NCI-H2171 treated with DMSO at 0.1 percent for 48 hours (cell line): ENCODE measurements at regions not wholly inside any gene's neighbourhood (a gene's known extent, or its start where the extent isn't known, plus 50 kb on each side); places are given as distances from the start of the nearest gene placed in this dataset.
"Not testable (repeated sequence)": the region's sequence is repeated elsewhere in the genome, so short reads cannot be mapped to it uniquely, and the experiment has no call there.

Source experiments
- DNase-seq: peaks from one replicate; lab custom pipeline; 2025; lab: John Stamatoyannopoulos, UW

DNA sequence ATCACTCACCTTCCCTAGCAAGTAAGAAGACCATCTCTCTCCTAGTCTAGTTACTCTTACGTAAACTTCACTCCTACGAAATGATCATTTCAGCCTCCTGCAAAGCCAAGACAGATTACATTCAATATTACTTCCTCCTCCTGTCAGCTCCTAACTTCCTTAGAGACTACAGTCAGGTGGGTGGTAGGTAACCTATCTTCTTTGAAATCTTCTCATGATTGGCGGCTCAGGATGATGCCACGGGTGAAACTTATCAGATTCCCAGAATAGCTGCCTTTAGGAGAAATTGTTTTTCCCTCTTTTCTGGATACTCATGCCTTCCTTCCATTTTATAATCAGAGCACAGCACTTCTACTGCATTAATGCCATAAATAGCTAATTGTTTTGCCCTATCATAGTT lies 744.8 kb upstream of the HS3ST1 start:
- no peak for DNase-seq

DNA sequence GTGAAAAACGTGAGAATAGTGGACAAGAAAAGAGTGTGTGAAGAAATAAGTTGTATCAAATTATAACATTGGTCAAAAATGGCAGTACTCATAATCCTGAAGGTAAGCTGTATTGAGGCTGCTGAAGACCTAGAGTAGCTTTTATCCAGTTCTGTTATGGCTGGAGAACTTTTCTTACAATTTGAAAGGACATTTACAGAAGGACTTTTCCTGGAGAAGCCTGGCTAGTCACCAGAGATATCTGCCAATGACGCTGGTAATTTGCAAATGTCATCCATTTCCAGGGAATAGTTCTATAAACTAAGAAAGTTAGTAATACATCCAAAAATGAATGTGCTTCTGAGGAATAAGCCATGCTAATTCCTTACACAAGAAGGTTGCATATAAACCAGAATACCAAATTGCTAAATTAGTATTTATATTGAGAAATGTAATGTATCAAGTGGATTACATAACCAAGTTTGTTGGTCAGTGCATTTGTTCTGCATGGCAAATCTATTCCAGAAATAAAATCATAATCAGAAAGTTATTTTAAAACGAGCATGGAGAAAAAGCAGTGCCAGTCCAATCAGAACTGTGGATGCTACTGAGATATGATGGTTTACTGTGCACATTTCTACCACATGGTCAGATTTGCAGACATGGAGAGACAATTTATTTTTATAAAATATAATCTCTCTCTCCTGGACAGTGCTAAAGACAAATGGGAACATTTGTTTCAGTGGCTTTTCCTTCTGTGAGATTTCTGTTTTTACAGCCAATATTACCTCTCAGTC lies 743.7 kb upstream of the HS3ST1 start:
- no peak for DNase-seq

DNA sequence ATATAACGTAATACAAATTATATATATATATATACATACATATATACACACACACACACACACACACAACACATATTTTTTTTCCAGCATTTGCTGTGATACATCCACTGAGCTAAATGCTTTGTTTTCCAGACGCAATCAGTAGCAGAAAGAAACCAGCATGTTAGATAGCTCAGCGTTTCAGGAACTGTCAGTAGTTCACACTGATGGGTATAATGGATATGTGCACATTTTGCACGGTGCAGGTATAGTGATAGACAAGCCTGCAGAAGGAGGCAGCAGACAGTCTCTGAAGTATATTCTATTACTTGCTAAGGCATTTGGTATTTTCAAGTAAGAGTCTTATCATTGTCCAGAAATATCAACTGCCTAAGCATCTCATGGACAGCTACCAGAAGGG lies 741.6 kb upstream of the HS3ST1 start:
- no peak for DNase-seq

DNA sequence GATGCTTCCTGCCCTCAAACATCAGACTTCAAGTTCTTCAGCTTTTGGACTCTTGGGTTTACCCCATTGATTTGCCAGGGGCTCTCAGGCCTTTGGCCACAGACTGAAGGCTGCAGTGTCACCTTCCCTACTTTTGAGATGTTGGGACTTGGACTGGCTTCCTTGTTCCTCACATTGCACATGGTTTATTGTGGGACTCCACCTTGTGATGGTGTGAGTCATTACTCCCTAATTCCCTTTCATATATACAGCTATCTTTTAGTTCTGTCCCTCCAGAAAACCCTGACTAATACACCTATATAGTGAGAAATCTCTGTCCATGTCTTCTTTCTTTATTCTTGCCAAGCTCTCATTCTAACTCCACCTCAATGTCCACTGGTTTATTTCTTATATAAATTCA lies 736.9 kb upstream of the HS3ST1 start:
- no peak for DNase-seq

DNA sequence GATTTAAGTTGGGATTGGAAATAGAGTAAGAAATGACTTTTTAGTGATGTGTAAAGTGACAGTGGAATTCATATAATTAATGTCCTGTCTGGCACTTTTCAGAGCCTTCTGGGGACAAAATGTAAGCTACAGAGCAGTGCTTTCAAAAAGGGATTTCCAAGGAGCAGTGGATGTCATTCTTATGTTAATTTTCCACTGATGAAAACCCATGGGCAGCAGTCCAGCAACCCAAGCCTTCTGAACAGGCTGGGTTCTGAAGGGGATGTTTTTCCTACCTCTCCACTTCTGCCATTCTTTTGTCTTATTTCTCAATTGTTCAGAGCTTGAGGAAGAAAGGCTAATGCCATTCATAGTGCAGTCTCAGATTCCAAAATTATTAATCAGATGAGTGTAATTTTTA lies 717.6 kb upstream of the HS3ST1 start:
- DNase-seq, result no peak

DNA sequence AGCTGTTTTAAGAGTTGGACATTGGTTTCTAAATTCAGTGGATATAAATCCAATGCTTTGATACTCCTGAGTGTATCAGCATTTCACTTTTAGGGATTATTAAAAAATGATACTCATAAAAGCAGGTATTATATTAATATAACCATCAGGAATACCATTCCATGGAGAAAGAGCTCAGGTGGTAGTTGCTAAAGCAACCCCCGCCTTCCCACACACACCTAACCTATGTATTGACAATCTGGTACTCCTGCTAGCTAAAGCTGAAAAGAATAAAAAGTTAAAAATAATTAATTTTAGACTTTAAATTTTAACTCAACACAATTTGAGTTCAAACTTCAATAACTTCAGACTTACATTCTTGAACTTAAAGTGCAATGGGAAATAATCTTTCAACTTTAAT lies 717.1 kb upstream of the HS3ST1 start:
- no peak for DNase-seq

DNA sequence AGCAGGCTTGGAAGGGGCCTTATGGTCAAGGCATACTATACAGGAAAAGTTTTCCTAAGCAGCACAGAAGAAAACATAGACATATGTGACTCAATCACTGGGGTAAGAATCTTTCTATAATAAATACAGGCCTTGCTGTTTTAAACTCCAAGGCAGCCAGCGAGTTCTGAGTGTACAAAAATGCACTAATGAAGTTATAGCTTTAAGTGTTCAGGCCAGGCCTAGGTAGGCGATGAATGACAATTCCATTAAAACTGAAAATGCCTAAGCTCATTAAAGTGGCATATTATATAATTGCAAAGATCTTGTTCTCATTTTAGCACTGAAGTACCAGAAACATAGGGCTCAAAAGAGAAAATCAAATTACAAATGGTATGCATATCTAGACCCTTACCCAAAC lies 716.4 kb upstream of the HS3ST1 start:
- no peak for DNase-seq

DNA sequence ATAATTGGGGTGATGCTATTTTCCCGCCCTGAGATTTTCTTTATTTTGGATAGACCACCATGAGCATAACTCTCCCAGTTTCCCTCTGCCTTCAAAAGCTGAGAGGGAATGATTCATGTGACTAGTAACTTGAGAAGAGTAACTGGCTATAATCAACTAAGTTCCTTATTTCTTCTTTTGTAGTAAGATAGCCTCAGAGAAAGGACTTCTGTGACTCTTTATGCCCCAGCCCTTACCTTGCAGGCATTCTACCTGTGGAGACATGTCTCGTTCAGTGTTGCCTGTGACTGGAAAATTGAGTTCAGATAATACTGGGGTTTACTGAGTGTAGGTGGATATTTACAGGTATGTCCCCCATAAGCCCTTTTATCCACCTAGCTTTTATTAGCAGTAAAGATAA lies 715.4 kb upstream of the HS3ST1 start:
- no peak for DNase-seq

DNA sequence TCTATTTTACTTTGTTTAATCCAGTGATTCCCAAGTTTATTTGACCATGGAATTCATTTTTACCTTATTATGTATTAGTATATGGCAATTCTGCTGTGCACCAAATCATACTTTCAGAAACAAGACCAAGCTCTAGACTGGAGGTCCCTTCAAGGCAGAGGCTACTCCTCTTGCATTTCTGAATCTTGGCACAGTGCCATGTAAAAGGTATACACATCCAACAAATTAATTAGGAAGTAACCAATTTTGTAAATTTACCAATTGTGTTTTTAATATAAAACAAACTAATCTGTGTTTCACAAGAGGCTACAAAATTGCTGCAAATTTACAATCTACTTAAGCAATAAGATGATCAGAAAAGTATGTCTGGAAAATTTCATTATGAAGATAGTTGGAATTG lies 712.2 kb upstream of the HS3ST1 start:
- DNase-seq, result no peak

DNA sequence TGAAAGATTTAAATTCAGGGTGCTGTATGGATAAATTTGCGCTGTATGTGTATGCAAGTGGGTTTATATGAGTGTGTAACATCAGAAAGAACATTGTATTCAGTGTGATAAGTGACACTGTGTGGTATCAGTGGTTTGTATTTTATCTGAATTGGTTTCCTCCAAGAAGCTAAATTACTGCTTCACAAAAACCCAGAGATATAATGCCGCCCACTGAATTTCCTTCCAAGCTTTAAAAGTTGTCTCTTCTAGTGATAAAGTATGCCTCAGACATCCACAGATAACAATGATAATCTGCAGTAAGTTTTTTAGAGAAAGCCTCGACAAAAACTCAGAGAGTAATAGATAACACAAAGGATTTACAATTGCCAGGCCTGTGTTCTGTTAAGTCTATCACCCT lies 710.6 kb upstream of the HS3ST1 start:
- DNase-seq, result no peak

DNA sequence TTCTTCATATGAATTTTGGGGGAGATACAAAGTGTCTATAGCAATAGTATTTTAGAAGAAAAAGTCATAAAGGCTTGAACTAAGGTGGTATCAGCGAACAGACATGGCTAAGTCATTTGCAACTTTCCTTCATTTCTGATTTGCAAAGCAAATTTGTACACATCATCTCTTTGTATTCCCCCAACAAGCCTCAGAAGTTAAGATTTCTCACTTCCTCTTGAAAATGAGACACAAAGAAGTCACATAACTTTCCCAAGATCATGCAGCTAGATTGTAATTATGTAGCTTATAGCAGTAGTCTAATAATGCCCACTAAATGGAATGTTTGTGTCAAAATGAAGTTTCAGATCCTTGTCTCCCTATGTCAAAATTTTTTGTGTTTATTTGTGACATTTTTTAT lies 709.8 kb upstream of the HS3ST1 start:
- DNase-seq, result no peak

DNA sequence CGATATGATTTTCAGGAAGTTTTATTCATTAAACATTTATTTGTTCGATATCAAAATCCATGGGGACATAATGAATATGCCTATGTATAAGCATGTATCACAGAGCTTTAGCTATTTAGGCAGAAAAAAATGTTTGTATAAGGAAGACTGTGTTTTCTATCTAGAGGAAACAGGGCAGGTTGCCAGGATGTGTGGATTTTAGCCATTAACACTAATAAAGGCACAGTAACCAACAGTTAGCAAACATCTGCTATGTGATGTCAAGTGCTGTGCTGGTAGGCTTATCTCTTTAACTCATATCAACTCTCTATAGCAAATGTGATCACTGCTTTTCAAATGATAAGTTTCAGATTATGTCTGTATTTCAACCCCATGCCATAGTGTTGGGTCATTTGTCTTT lies 708.9 kb upstream of the HS3ST1 start:
- DNase-seq, result no peak

DNA sequence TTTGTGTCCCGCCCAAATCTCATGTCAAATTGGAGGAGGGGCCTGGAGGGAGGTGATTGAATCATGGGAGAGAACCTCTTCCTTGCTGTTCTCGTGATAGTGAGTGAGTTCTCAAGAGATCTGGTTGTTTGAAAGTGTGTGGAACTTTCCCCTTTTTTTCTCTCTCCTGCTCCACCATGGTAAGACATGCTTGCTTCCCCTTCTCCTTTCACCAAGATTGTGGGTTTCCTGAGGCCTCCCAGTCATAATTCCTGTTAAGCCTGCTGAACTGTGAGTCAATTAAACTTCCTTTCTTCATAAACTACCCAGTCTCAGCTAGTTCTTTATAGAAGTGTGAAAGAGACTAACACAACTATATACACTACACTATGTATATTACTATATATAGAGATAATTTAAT lies 697.8 kb upstream of the HS3ST1 start:
- DNase-seq, result no peak

DNA sequence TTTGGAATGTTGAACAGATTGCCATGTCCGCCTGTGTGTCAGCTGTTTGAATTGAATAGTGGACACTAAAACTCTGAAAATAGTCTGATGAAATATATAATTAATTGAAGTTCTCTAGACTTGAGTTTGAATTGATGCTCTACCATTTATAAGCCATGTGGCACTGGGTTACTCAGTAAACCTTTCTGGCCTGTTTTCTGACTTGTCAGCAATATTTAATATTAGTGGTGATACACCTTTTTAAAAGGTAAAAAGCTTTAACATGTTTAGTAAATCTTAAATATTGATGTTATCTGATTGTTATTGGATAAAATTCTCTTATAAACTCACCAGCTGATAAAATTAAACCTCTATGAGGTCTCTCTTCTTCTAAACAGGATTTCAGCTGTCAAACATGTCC lies 695.4 kb upstream of the HS3ST1 start:
- DNase-seq, result no peak

DNA sequence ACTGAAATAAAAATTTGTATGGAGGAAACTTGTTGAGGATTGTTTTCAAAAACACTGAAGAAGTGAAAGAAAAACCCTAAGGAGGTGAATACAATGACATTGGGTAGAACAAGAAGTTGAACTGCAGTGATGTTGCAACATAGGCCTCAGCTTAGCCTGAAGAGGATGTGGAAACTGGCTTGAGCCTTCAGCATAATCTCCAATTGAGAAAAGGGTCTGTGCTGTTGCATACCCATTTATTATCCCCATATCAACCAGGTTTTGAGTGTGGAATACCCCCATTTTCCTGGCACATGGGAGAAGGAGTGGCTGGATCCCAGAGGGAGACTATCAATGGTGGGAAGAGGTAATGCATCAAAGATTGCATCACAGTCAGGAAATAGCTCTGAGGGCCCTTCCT lies 695.0 kb upstream of the HS3ST1 start:
- DNase-seq, result no peak

DNA sequence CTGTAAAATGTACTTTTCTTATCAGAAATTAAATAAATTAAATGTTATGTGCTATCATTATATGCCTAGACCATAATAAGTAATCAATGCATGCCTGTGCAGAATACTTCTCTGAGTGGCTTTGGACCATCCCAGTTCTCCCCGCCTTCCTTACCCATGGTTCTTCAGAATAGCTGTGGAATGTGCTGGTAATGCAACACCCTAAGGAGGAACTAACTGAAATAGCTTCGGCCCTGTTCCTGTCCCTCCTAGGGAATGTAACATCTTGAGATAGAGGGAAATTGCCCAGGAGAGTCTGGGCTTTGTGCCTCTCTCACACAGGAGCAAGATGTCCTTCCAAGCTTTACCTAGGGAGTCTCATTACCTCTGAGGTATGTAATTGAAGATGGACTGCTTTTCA lies 693.6 kb upstream of the HS3ST1 start:
- DNase-seq, result no peak

DNA sequence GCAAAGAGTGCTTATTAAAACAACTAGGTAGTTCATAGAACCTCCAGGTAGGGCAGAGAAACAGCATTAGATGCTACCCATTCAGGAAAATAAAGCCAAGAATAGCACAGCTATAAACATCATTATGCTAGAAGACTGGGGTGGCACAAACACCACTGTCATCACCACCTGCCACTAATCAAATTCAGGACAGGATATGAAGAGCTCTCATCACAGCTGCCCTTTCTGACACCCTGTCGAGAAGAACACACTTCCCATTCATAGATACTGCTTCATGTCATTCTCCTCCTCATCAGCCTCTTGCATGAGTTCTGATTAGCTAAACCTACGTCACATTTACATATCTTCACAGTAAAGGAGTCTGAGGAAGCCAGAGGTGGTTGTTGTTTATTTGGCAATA lies 692.3 kb upstream of the HS3ST1 start:
- no peak for DNase-seq

DNA sequence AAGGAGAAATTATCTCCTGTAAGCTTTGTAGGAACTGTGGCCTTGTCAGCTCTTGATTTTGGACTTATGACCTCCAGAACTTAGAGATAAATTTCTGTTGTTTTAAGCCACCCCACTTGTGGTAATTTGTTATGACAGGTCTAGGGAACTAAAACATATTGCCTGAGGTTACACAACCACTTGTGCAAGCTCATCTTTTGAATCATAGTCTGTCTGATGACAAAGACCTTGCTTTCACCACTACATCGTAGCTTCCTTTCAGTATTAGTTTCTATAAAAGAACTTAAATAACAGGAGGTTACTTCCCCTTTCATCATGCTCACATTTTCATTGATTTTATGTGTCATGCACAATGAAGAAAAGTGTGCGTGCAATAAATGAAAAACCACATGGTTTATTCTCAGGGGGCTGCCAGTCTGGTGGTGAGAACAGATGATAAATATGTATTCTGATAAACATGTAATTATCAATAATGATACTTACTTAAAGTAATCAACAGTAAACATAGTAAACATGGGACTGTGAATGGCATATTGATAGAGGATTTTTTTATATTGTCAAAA lies 690.0 kb upstream of the HS3ST1 start:
- DNase-seq, result no peak

DNA sequence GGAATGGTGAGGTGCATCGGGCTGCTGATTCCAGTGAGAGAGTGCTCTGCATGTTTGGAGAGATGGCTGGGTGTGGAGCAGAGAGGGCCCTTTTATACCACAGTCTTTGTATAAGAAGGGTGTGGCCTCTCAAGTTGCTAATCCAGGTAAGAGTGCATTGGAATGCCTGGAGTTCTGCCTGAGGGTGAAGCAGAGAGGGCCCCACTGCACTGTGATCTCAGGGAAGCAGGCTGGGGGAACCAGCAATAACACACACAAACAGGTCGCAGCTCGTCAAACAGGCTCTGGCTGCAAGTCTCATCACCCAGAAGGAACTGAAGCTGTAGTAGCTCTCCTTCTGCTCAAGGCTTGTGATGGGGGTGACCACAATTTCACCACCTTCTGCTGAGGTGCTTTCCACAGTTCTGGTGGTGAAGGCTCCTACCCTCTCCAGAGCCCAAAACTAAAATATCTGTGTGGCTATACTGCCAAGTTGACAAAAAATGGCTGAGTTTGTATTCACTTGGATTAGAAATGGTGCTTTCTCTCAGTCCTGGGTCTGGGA lies 687.4 kb upstream of the HS3ST1 start:
- no peak for DNase-seq

DNA sequence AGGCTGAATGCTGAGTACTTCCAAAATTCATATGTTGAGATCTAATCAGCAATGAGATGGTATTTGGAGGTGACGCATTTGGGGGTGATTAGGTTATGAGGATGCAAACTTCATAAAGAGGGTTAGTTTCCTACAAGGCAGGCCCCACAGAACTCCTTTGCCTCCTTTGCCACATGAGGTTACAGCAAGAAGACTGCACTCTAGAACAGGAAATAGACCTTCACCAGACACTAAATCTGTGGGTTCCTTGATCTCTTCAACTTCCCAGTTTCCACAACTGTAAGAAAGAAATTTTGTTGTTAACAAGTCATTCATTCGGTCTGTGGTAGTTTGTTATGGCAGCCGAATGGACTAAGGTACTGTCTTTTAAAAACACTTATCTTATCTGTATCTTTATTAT lies 681.9 kb upstream of the HS3ST1 start:
- no peak for DNase-seq

DNA sequence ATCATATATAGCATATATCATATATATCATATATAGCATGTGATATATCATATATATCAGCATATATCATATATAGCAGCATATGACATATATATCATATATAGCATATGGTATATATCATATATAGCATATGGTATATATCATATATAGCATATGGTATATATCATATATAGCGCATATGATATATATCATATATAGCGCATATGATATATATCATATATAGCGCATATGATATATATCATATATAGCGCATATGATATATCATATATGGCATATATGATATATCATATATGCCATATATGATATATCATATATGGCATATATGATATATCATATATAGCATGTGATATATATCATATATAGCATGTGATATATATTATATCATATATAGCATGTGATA lies 680.4 kb upstream of the HS3ST1 start:
- not testable (repeated sequence) for DNase-seq

DNA sequence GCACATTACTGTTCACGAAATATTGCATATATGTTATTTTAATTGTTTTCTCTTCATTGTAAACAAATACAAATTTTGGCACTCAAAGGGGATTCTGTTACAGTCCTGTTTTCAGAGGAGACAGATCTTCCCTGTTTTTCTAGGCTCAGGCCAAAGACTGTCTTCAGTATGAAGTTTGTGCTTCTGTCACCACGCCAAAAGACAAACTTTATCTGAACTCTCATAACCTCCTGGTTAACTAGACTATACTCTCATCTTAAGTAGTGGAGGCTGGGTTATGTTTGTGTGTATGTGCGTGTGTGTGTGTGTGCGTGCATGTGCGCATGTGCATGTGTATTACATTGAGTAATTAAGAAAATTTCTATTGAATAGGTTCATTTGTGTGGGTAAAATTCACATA lies 676.8 kb upstream of the HS3ST1 start:
- DNase-seq, result no peak

DNA sequence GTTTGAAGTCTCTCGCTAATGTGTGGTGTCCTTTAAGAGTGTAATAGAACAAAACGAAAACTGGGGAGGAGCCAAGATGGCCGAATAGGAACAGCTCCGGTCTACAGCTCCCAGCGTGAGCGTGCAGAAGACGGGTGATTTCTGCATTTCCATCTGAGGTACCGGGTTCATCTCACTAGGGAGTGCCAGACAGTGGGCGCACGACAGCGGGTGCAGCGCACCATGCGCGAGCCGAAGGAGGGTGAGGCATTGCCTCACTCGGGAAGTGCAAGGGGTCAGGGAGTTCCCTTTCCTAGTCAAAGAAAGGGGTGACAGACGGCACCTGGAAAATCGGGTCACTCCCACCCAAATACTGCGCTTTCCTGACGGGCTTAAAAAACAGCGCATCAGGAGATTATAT lies 661.2 kb upstream of the HS3ST1 start:
- not testable (repeated sequence) for DNase-seq

DNA sequence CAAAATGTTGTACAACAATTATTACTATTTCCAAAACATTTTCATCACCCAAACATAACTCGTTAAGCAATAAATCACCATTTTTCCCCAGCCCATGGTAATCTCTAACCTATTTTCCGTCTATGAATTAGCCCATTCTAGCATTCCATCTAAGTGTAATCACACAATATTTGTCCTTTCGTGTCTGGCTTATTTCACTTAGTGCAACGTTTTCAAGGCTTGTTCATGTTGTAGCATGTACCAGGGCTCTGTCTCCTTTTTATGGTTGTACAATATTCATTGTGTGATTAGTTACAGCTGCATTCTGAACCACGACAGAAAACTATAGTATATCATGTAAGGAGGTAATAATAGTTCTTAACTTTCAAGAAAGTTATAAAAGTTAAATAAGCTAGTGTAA lies 656.0 kb upstream of the HS3ST1 start:
- DNase-seq, result no peak
